Fibroblast of pulmonary artery (primary cell): ENCODE measurements at regions not wholly inside any gene's neighbourhood (a gene's known extent, or its start where the extent isn't known, plus 50 kb on each side); places are given as distances from the start of the nearest gene placed in this dataset.

Experiments used
- DNase-seq: peaks from one replicate; pipeline ENCODE4 v3.0.0-alpha.2; 2010; ENCODE audit warnings: low read depth
- H3K4me3 ChIP-seq: replicated peaks from 2 replicates; pipeline ENCODE4 v1.5.1; 2011; ENCODE audit warnings: low read depth, mild to moderate bottlenecking, control low read depth, low read length, moderate library complexity
- TF ChIP-seq, protein P1 (sequence below): IDR thresholded peaks from 2 replicates; pipeline ENCODE4 v1.5.1; 2011; ENCODE audit warnings: mild to moderate bottlenecking, control low read depth, low read length, inconsistent platforms; ENCODE audit errors: missing control alignments

DNA sequence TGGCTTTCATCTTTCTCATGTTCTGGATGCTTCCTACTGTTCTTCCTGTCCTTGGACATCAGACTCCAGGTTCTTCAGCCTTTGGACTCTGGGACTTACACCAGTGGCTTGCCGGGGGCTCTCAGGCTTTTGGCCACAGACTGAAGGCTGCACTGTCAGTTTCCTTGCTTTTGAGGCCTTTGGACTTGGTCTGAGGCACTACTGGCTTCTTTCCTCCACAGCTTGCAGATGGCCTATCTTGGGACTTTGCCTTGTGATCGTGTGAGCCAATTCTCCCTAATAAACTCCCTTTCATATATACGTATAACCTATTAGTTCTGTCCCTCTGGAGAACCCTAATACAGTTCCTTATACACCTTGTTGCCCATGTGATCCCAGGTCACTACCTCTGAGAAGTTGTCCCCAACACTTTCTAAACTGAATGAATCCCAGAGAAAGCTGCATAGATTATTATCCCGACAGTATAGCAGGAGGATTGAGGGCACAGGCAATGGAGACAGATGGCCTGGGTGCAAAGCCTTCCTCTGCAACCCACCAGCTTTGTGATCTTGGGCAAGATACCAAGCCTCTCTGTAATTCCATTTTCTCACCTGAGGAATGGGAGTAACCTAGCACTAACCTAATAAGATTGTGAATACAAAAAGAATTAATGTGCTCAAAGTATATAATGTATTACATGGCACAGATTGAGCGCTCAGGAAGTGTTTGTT, 449.6 kb upstream of the BRINP1 start:
- no peak for DNase-seq
- H3K4me3 ChIP-seq = no peak overlapping the region
- TF ChIP-seq, protein P1, sequence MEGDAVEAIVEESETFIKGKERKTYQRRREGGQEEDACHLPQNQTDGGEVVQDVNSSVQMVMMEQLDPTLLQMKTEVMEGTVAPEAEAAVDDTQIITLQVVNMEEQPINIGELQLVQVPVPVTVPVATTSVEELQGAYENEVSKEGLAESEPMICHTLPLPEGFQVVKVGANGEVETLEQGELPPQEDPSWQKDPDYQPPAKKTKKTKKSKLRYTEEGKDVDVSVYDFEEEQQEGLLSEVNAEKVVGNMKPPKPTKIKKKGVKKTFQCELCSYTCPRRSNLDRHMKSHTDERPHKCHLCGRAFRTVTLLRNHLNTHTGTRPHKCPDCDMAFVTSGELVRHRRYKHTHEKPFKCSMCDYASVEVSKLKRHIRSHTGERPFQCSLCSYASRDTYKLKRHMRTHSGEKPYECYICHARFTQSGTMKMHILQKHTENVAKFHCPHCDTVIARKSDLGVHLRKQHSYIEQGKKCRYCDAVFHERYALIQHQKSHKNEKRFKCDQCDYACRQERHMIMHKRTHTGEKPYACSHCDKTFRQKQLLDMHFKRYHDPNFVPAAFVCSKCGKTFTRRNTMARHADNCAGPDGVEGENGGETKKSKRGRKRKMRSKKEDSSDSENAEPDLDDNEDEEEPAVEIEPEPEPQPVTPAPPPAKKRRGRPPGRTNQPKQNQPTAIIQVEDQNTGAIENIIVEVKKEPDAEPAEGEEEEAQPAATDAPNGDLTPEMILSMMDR = no peak

DNA sequence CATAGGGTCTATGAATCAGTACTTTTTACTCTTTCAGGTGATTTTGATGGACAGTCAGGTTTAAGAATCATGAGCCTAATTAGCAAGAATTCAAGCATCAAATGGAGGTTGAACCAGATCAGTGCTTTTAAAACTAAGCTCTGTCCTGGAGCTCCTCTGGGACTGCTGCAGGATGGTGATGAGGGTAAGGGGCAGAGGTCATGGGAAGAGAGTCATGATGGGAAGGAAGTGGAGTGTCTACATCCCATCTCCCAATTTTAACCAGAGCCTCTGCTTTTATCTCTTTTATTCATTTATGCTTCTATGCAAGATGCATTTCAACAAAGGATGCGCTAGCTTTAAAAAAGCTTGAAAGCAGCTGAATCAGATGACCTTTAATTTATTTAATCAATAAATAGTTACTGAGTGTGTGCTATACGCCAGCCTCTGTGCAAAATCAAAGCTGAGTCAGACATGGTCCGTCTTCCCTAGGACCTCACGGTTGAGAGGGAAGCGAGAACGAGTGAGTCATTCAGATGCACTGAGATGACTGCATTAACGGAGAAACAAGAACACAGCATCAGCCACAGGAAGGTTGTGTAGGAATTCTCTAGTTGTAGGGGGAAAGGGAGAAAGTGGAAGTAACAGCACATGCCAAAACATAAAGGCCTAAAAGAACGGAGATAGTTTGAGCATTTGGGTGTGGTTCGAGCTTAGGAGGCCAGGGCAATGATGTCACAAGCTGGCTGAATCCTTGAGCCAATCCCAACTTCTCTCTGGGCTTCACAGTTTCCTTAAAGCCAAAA, 441.6 kb upstream of the BRINP1 start:
- no peak overlapping the region for H3K4me3 ChIP-seq
- TF ChIP-seq, protein P1 = no peak
- no peak for DNase-seq

DNA sequence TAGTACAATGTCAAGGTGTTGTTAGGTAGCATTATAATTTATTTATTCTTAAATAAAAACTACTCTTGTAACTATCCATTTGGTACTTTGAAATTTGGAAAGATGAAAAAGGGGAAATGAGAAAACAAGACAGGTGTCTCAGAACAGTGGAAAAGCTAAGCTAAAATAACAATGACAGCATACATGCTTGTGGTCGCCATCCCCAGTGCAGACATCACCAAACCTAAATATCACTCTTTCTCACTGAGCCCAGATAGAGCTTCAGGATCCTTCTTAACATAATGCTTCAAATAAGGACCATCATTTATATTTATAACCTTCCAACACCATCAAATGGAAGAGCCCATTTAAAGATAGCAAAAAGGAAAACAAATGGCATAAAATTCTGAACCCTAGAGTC, 434.4 kb upstream of the BRINP1 start:
- no peak for DNase-seq
- no peak overlapping the region for H3K4me3 ChIP-seq
- TF ChIP-seq, protein P1 = no peak

DNA sequence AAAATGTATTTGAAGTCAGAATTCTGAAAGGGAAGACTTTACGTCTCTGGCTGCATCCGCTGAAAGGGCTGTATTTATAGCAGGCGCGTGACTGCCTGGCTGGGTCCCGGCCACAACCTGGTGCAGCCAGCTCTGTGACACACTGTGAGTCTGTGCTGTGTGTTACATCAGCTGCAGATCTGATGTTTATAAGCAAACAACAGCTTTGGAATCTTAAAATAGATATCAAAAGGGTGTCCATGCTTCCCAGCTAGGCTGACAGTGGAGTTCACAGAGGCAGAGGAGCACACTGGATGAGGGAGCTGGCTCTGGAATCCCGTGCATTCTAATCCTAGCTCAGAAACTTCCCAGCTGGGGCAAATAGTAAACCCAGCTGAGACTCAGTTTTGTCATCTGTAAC, 433.4 kb upstream of the BRINP1 start:
- TF ChIP-seq, protein P1 = no peak
- H3K4me3 ChIP-seq = no peak overlapping the region
- no peak for DNase-seq

DNA sequence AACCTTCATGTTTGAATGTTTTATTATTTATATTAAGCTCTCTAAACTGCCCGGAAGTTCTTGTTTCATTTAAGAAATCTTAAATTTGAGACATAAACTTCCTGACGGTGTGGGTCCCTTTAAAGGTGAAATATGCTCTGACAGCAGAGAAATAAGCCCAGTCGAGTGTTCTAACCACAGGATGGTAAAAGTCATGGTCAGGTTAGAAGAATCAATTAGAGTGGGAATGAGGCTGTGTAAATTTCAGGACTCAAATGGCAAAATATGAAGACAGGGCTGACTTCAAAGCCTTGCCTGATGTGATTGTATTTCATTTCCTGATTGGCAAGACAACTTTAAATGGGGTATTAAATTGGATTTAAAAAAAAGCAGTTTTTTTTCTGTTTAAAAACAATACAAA, 432.9 kb upstream of the BRINP1 start:
- TF ChIP-seq, protein P1 = no peak
- DNase-seq = no peak

DNA sequence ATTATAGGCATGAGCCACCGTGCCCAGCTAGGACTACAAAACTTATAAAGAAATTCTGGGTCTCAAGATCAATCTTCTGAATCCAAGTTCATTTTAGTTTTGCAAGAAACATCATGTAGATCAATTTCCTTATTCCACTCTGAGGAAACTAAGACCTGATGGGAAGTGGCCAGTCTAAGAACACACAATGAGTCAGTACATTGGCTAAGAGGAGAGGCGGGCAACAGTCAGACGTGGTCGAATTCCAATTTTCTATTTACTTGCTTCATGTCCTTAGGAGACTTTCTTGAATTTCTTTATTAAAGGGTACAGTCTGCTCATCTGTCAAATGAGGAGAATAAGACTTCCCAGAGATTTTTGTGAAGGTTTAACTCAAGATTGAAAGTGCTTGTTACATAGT, 432.1 kb upstream of the BRINP1 start:
- H3K4me3 ChIP-seq = no peak overlapping the region
- no peak for DNase-seq
- TF ChIP-seq, protein P1 = no peak

More for the DNA sequence above, 432.9 kb upstream of the BRINP1 start:
- H3K4me3 ChIP-seq = no peak overlapping the region
